Astrocyte (in vitro differentiated cells and primary cell): ENCODE measurements at regions not wholly inside any gene's neighbourhood (a gene's known extent, or its start where the extent isn't known, plus 50 kb on each side); places are given as distances from the start of the nearest gene placed in this dataset.

Experiments
- DNase-seq: peaks from one replicate; pipeline ENCODE4 v3.0.0-alpha.2; 2010; ENCODE audit warnings: low read depth
- FAIRE-seq: peaks from 2 replicates; lab custom pipeline; 2011; peaks lifted over from hg19 to GRCh38; lab: Jason Lieb, UNC
- H2AFZ ChIP-seq: 2 replicates; pipeline ENCODE4 v1.6.0; 2012; ENCODE audit warnings: low read depth, low read length, inconsistent platforms
- H3K27ac ChIP-seq: 2 replicates; pipeline ENCODE4 v1.5.1; 2011; ENCODE audit warnings: low read depth, low read length, inconsistent platforms
- H3K27me3 ChIP-seq: 2 replicates; pipeline ENCODE4 v1.6.0; 2011; ENCODE audit warnings: low read length, inconsistent platforms; ENCODE audit not compliant: insufficient read depth
- H3K36me3 ChIP-seq: 2 replicates; pipeline ENCODE4 v1.5.1; 2011; ENCODE audit warnings: low read length, inconsistent platforms; ENCODE audit not compliant: insufficient read depth
- H3K4me1 ChIP-seq: 2 replicates; pipeline ENCODE4 v1.5.1; 2011; ENCODE audit warnings: low read length, inconsistent platforms; ENCODE audit not compliant: insufficient read depth
- H3K4me2 ChIP-seq: 2 replicates; pipeline ENCODE4 v1.6.0; 2012; ENCODE audit warnings: low read length, inconsistent platforms
- H3K4me3 ChIP-seq: 2 replicates; pipeline ENCODE4 v1.5.1; 2011; ENCODE audit warnings: low read depth, mild to moderate bottlenecking, low read length, inconsistent platforms; ENCODE audit not compliant: insufficient read depth
- H3K79me2 ChIP-seq: 2 replicates; pipeline ENCODE4 v1.6.0; 2012; ENCODE audit warnings: mild to moderate bottlenecking, low read length, inconsistent platforms; ENCODE audit not compliant: insufficient read depth
- H3K9ac ChIP-seq: 2 replicates; pipeline ENCODE4 v1.6.0; 2012; ENCODE audit warnings: mild to moderate bottlenecking, low read length, inconsistent platforms
- H3K9me3 ChIP-seq: 2 replicates; pipeline ENCODE4 v1.5.1; 2012; ENCODE audit warnings: low read depth, mild to moderate bottlenecking, low read length, inconsistent platforms; ENCODE audit not compliant: insufficient read depth
- H4K20me1 ChIP-seq: 2 replicates; pipeline ENCODE4 v1.6.0; 2012; ENCODE audit warnings: low read length, inconsistent platforms; ENCODE audit not compliant: insufficient read depth
- H3K27ac Mint-ChIP-seq: one replicate; pipeline ENCODE4 v1.8.0; 2021; ENCODE audit warnings: mild to moderate bottlenecking, mixed read lengths; ENCODE audit not compliant: unreplicated experiment
- H3K27me3 Mint-ChIP-seq: one replicate; pipeline ENCODE4 v1.8.0; 2021; ENCODE audit warnings: low read depth, mixed read lengths; ENCODE audit not compliant: unreplicated experiment
- H3K36me3 Mint-ChIP-seq: one replicate; pipeline ENCODE4 v1.8.0; 2021; ENCODE audit warnings: low read depth, mixed read lengths; ENCODE audit not compliant: unreplicated experiment
- H3K4me1 Mint-ChIP-seq: one replicate; pipeline ENCODE4 v1.8.0; 2021; ENCODE audit warnings: low read depth, mixed read lengths; ENCODE audit not compliant: unreplicated experiment
- H3K4me3 Mint-ChIP-seq: one replicate; pipeline ENCODE4 v1.8.0; 2021; ENCODE audit warnings: mild to moderate bottlenecking, moderate library complexity, mixed read lengths; ENCODE audit not compliant: unreplicated experiment
- H3K9me3 Mint-ChIP-seq: one replicate; pipeline ENCODE4 v1.8.0; 2021; ENCODE audit warnings: mild to moderate bottlenecking, mixed read lengths; ENCODE audit not compliant: unreplicated experiment
- EZH2 ChIP-seq: IDR thresholded peaks from 2 replicates; pipeline ENCODE4 v1.6.1; 2012; ENCODE audit warnings: mild to moderate bottlenecking, low read length, inconsistent platforms; ENCODE audit not compliant: insufficient read depth
- TF ChIP-seq, protein P1 (sequence below): IDR thresholded peaks from 2 replicates; pipeline ENCODE4 v1.5.1; 2011; ENCODE audit warnings: low read depth, mild to moderate bottlenecking, inconsistent platforms, low read length, moderate library complexity; ENCODE audit not compliant: insufficient read depth

DNA sequence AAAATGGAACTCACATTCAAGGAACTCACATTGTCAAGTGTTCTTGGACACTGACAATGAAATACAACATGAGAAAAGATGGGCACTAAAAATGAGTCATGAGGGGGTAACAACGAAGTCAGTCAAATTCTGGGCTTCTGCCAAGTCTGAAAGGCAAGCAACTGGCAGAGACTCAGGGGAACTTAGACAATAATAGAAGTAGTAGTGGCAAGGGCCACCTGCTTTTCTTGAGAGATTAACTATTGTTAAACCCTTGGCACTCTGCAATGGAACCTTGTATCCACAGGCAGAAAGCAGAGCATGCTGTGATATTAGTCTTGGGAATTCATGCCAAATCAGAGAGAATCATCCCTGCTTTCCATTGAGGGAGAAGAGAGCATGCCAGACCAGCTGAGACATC, 382.6 kb upstream of the CDH2 start:
- no peaks in the 10 kb centered on the region for H3K36me3 ChIP-seq
- DNase-seq (no peak), FAIRE-seq (no peak)
- no peaks in the 10 kb centered on the region for H3K27me3 ChIP-seq
- no peaks in the 10 kb centered on the region for H3K79me2 ChIP-seq
- H3K9me3 ChIP-seq, result no peaks in the 10 kb centered on the region
- H3K4me3 ChIP-seq, result no peak overlapping the region
- Mint-ChIP-seq H3K4me3 (no peak overlapping the region), H3K27me3 (no peaks in the 10 kb centered on the region), H3K27ac (no peak overlapping the region), H3K9me3 (no peaks in the 10 kb centered on the region), H3K36me3 (peaks cover 3% of the 10 kb centered on the region), H3K4me1 (no peaks in the 10 kb centered on the region)
- H3K4me1 ChIP-seq, result no peaks in the 10 kb centered on the region
- TF ChIP-seq EZH2, result no peak
- TF ChIP-seq, protein P1, sequence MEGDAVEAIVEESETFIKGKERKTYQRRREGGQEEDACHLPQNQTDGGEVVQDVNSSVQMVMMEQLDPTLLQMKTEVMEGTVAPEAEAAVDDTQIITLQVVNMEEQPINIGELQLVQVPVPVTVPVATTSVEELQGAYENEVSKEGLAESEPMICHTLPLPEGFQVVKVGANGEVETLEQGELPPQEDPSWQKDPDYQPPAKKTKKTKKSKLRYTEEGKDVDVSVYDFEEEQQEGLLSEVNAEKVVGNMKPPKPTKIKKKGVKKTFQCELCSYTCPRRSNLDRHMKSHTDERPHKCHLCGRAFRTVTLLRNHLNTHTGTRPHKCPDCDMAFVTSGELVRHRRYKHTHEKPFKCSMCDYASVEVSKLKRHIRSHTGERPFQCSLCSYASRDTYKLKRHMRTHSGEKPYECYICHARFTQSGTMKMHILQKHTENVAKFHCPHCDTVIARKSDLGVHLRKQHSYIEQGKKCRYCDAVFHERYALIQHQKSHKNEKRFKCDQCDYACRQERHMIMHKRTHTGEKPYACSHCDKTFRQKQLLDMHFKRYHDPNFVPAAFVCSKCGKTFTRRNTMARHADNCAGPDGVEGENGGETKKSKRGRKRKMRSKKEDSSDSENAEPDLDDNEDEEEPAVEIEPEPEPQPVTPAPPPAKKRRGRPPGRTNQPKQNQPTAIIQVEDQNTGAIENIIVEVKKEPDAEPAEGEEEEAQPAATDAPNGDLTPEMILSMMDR, result no peak
- no peak overlapping the region for H3K9ac ChIP-seq
- H2AFZ ChIP-seq, result peak overlapping the region; percentile 7
- no peak overlapping the region for H3K4me2 ChIP-seq
- H3K27ac ChIP-seq, result no peak overlapping the region
- no peaks in the 10 kb centered on the region for H4K20me1 ChIP-seq

- no peaks in the 10 kb centered on the region for H3K9me3 Mint-ChIP-seq
These were observed 365.0 kb upstream of the CDH2 start for GRCh38 chr18:28541934-28542333.

GRCh38 chr18:28541276-28541930, 364.5 kb upstream of the CDH2 start:
- no peaks in the 10 kb centered on the region for H3K9me3 Mint-ChIP-seq
- Histone ChIP-seq H3K4me3 (no peak overlapping the region), H3K79me2 (no peaks in the 10 kb centered on the region), H3K27ac (no peak overlapping the region), H3K27me3 (no peaks in the 10 kb centered on the region), H3K9ac (no peak overlapping the region), H3K9me3 (no peaks in the 10 kb centered on the region), H3K4me2 (no peak overlapping the region), H3K36me3 (no peaks in the 10 kb centered on the region), H3K4me1 (no peaks in the 10 kb centered on the region), H2AFZ (peak overlapping the region; percentile 54), H4K20me1 (no peaks in the 10 kb centered on the region)
- no peak overlapping the region for H3K4me3 Mint-ChIP-seq
- no peaks in the 10 kb centered on the region for H3K36me3 Mint-ChIP-seq
- no peak for DNase-seq
- H3K27me3 Mint-ChIP-seq, result no peaks in the 10 kb centered on the region
- no peaks in the 10 kb centered on the region for H3K4me1 Mint-ChIP-seq
- no peak overlapping the region for H3K27ac Mint-ChIP-seq
- no peak for FAIRE-seq
- TF ChIP-seq EZH2, result no peak
- TF ChIP-seq, protein P1, result no peak

More at GRCh38 chr18:28541934-28542333, 365.0 kb upstream of the CDH2 start:
- Mint-ChIP-seq H3K27ac (no peak overlapping the region), H3K36me3 (no peaks in the 10 kb centered on the region), H3K27me3 (no peaks in the 10 kb centered on the region), H3K4me1 (no peaks in the 10 kb centered on the region), H3K4me3 (no peak overlapping the region)
- Histone ChIP-seq H3K4me2 (no peak overlapping the region), H3K9ac (no peak overlapping the region), H2AFZ (peak overlapping the region; percentile 54), H3K27ac (no peak overlapping the region), H3K27me3 (no peaks in the 10 kb centered on the region), H3K9me3 (no peaks in the 10 kb centered on the region), H3K4me3 (no peak overlapping the region), H4K20me1 (no peaks in the 10 kb centered on the region), H3K79me2 (no peaks in the 10 kb centered on the region), H3K36me3 (no peaks in the 10 kb centered on the region), H3K4me1 (no peaks in the 10 kb centered on the region)
- no peak for FAIRE-seq
- no peak for TF ChIP-seq EZH2
- TF ChIP-seq, protein P1, result no peak
- no peak for DNase-seq
